Loucy (cell line): ENCODE measurements at regions not wholly inside any gene's neighbourhood (a gene's known extent, or its start where the extent isn't known, plus 50 kb on each side); places are given as distances from the start of the nearest gene placed in this dataset.

ENCODE experiments used
- H2AFZ ChIP-seq: fragments of 200-600 bp; sonication (generic); 2 replicates; pipeline ENCODE4 v1.6.0; 2016; ENCODE audit warnings: antibody characterized with exemption, mild to moderate bottlenecking, low read length, moderate library complexity
- H3F3A ChIP-seq: fragments of 200-600 bp; 2 replicates; pipeline ENCODE4 v1.6.0; 2016; ENCODE audit warnings: antibody characterized with exemption, low read depth, mild to moderate bottlenecking
- H3K27me3 ChIP-seq: fragments of 200-600 bp; sonication (generic); 2 replicates; pipeline ENCODE4 v1.6.1; 2014; ENCODE audit warnings: low read length, mild to moderate bottlenecking; ENCODE audit not compliant: insufficient read depth, poor library complexity, severe bottlenecking
- H3K36me3 ChIP-seq: fragments of 200-600 bp; sonication (generic); 2 replicates; pipeline ENCODE4 v1.6.1; 2016; ENCODE audit warnings: low read length; ENCODE audit not compliant: insufficient read depth
- H3K4me1 ChIP-seq: fragments of 200-600 bp; sonication (generic); 2 replicates; pipeline ENCODE4 v1.5.1; 2014; ENCODE audit warnings: low read length, mild to moderate bottlenecking; ENCODE audit not compliant: insufficient read depth, poor library complexity, severe bottlenecking
- H3K4me2 ChIP-seq: fragments of 200-600 bp; sonication (generic); 2 replicates; pipeline ENCODE4 v1.6.0; 2014; ENCODE audit warnings: antibody characterized with exemption, low read length, low read depth, mild to moderate bottlenecking; ENCODE audit not compliant: poor library complexity, severe bottlenecking
- H3K4me3 ChIP-seq: fragments of 200-600 bp; sonication (generic); 2 replicates; pipeline ENCODE4 v1.5.1; 2014; ENCODE audit warnings: low read length, mild to moderate bottlenecking, mixed read lengths; ENCODE audit not compliant: poor library complexity, severe bottlenecking
- H3K79me2 ChIP-seq: fragments of 200-600 bp; sonication (generic); 2 replicates; pipeline ENCODE4 v1.6.1; 2014; ENCODE audit warnings: low read length; ENCODE audit not compliant: insufficient read depth
- H3K9ac ChIP-seq: fragments of 200-600 bp; sonication (generic); 2 replicates; pipeline ENCODE4 v1.6.0; 2014; ENCODE audit warnings: mild to moderate bottlenecking, low read depth, low read length, moderate library complexity; ENCODE audit not compliant: poor library complexity, severe bottlenecking
- H3K9me2 ChIP-seq: fragments of 200-600 bp; sonication (generic); replicated peaks from 2 replicates; pipeline ENCODE4 v1.6.1; 2016; ENCODE audit warnings: low read depth, low read length, mixed read lengths
- H3K9me3 ChIP-seq: fragments of 200-600 bp; sonication (generic); 2 replicates; pipeline ENCODE4 v1.6.1; 2014; ENCODE audit warnings: mild to moderate bottlenecking, antibody characterized with exemption, low read length, low read depth; ENCODE audit not compliant: insufficient read depth
- H4K20me1 ChIP-seq: fragments of 200-600 bp; sonication (generic); 2 replicates; pipeline ENCODE4 v1.6.0; 2014; ENCODE audit warnings: antibody characterized with exemption, low read length, mild to moderate bottlenecking; ENCODE audit not compliant: insufficient read depth, poor library complexity, severe bottlenecking
- CTCF ChIP-seq: fragments of 200-600 bp; sonication (generic); conservative IDR thresholded peaks from 2 replicates; pipeline ENCODE4 v1.5.1; 2014; ENCODE audit warnings: mild to moderate bottlenecking, antibody characterized with exemption, low read length
- EZH2phosphoT487 ChIP-seq: fragments of 200-600 bp; IDR thresholded peaks from 2 replicates; pipeline ENCODE4 v1.6.1; 2018; ENCODE audit warnings: antibody characterized with exemption, mild to moderate bottlenecking, moderate library complexity, borderline replicate concordance

- TF ChIP-seq EZH2phosphoT487 = no peak
- no peak for TF ChIP-seq CTCF
- Histone ChIP-seq H3K27me3 (no peaks in the 10 kb centered on the region), H4K20me1 (no peaks in the 10 kb centered on the region), H3K4me3 (no peak overlapping the region), H3K4me2 (no peak overlapping the region), H2AFZ (no peak overlapping the region), H3F3A (no peaks in the 10 kb centered on the region), H3K79me2 (no peaks in the 10 kb centered on the region), H3K36me3 (no peaks in the 10 kb centered on the region), H3K9me3 (no peaks in the 10 kb centered on the region), H3K9me2 (no peaks in the 10 kb centered on the region), H3K4me1 (no peaks in the 10 kb centered on the region), H3K9ac (no peak overlapping the region)
Observed at GRCh38 chrX:46400530-46401443, 144.4 kb downstream of the ZNF674 start.

- Histone ChIP-seq H4K20me1 (no peaks in the 10 kb centered on the region), H3K4me2 (no peak overlapping the region), H3K9me2 (no peaks in the 10 kb centered on the region), H3K27me3 (no peaks in the 10 kb centered on the region), H3K36me3 (no peaks in the 10 kb centered on the region), H3F3A (no peaks in the 10 kb centered on the region), H3K9ac (no peak overlapping the region), H3K4me1 (no peaks in the 10 kb centered on the region), H3K79me2 (no peaks in the 10 kb centered on the region), H3K4me3 (no peak overlapping the region), H2AFZ (no peak overlapping the region), H3K9me3 (no peaks in the 10 kb centered on the region)
- TF ChIP-seq EZH2phosphoT487 = no peak
- TF ChIP-seq CTCF = no peak
Observed at GRCh38 chrX:46398874-46399273, 146.3 kb downstream of the ZNF674 start.

GRCh38 chrX:46398126-46398525 lies 147.1 kb downstream of the ZNF674 start:
- no peak overlapping the region for H2AFZ ChIP-seq
- H3K4me1 ChIP-seq = no peaks in the 10 kb centered on the region
- H3K36me3 ChIP-seq = no peaks in the 10 kb centered on the region
- no peaks in the 10 kb centered on the region for H3K9me2 ChIP-seq
- no peaks in the 10 kb centered on the region for H3K27me3 ChIP-seq
- H3K79me2 ChIP-seq = no peaks in the 10 kb centered on the region
- H3F3A ChIP-seq = no peaks in the 10 kb centered on the region
- TF ChIP-seq CTCF (no peak), EZH2phosphoT487 (no peak)
- no peak overlapping the region for H3K4me2 ChIP-seq
- no peaks in the 10 kb centered on the region for H3K9me3 ChIP-seq
- no peaks in the 10 kb centered on the region for H4K20me1 ChIP-seq
- no peak overlapping the region for H3K9ac ChIP-seq
- H3K4me3 ChIP-seq = no peak overlapping the region
